CD8-positive, alpha-beta memory T cell (primary cell): ENCODE measurements at regions not wholly inside any gene's neighbourhood (a gene's known extent, or its start where the extent isn't known, plus 50 kb on each side); places are given as distances from the start of the nearest gene placed in this dataset.

ENCODE experiments used
- CTCF ChIA-PET: fragments of 350-600 bp; sonication (Branson Sonifier 250); formaldehyde crosslinking; loops from one replicate; lab custom pipeline; 2021; ENCODE audit warnings: antibody characterized with exemption; lab: Charles Lee
- POLR2A ChIA-PET: fragments of 350-600 bp; sonication (Branson Sonifier 250); formaldehyde crosslinking; loops from one replicate; lab custom pipeline; 2021; ENCODE audit warnings: antibody characterized with exemption; lab: Charles Lee
- DNase-seq, 5 donors: peaks; one replicate each; pipeline versions ENCODE4 v3.0.0 to v3.0.0-alpha.2; 2020 to 2022; ENCODE audit warnings: mixed read lengths in 1 of 5
- H3K27ac ChIP-seq: one replicate; pipeline ENCODE4 v1.7.0; 2013; ENCODE audit warnings: low read depth, mild to moderate bottlenecking, low read length, moderate library complexity
- H3K27me3 ChIP-seq: 2 replicates; pipeline ENCODE4 v1.7.0; 2013; ENCODE audit warnings: low read length, mild to moderate bottlenecking; ENCODE audit not compliant: insufficient read depth, poor library complexity, severe bottlenecking
- H3K36me3 ChIP-seq: 2 replicates; pipeline ENCODE4 v1.7.0; 2013; ENCODE audit warnings: mild to moderate bottlenecking, low read length, moderate library complexity; ENCODE audit not compliant: insufficient read depth
- H3K4me1 ChIP-seq: 2 replicates; pipeline ENCODE4 v1.7.0; 2013; ENCODE audit warnings: mild to moderate bottlenecking, low read length, moderate library complexity; ENCODE audit not compliant: insufficient read depth
- H3K4me3 ChIP-seq: 2 replicates; pipeline ENCODE4 v1.7.0; 2013; ENCODE audit warnings: mild to moderate bottlenecking, low read length
- H3K9me3 ChIP-seq: 2 replicates; pipeline ENCODE4 v1.7.0; 2013; ENCODE audit warnings: mild to moderate bottlenecking, low read length
- H3K27ac Mint-ChIP-seq, 8 donors: one replicate each; pipeline ENCODE4 v1.8.0; 2020 to 2021; ENCODE audit warnings: mixed read lengths in 8 of 8, mild to moderate bottlenecking in 6 of 8, inconsistent platforms in 3 of 8, moderate library complexity in 3 of 8
- H3K27me3 Mint-ChIP-seq, 2 donors: one replicate each; pipeline ENCODE4 v1.8.0; 2020 to 2021; ENCODE audit warnings: mixed read lengths in 2 of 2, mild to moderate bottlenecking in 1 of 2, moderate library complexity in 1 of 2
- H3K36me3 Mint-ChIP-seq, 3 donors: one replicate each; pipeline ENCODE4 v1.8.0; 2020 to 2021; ENCODE audit warnings: mixed read lengths in 3 of 3, inconsistent platforms in 1 of 3, mild to moderate bottlenecking in 1 of 3
- H3K4me1 Mint-ChIP-seq, 3 donors: one replicate each; pipeline ENCODE4 v1.8.0; 2020 to 2021; ENCODE audit warnings: mixed read lengths in 3 of 3, inconsistent platforms in 1 of 3, mild to moderate bottlenecking in 1 of 3
- H3K4me3 Mint-ChIP-seq, 7 donors: one replicate each; pipeline ENCODE4 v1.8.0; 2020 to 2021; ENCODE audit warnings: mixed read lengths in 7 of 7, mild to moderate bottlenecking in 6 of 7, moderate library complexity in 4 of 7, inconsistent platforms in 2 of 7
- H3K9me3 Mint-ChIP-seq, 5 donors: one replicate each; pipeline ENCODE4 v1.8.0; 2020 to 2022; ENCODE audit warnings: mixed read lengths in 5 of 5, mild to moderate bottlenecking in 3 of 5, moderate library complexity in 2 of 5, inconsistent platforms in 1 of 5

GRCh38 chr3:15977090-15977489, 179.3 kb upstream of the ANKRD28 start:
- H3K4me1 ChIP-seq, result no peaks in the 10 kb centered on the region
- no peaks in the 10 kb centered on the region for H3K9me3 ChIP-seq
- ChIA-PET POLR2A (no interaction called here), CTCF (no interaction called here)
- H3K27me3 ChIP-seq, result no peaks in the 10 kb centered on the region
- no peak overlapping the region for H3K4me3 Mint-ChIP-seq
- DNase-seq, result no peak
- no peak overlapping the region for H3K4me3 ChIP-seq
- H3K27ac Mint-ChIP-seq, result no peak overlapping the region
- H3K4me1 Mint-ChIP-seq, result no peaks in the 10 kb centered on the region
- H3K27me3 Mint-ChIP-seq, result peaks cover 5 to 6% of the 10 kb centered on the region in 2 donors
- H3K36me3 ChIP-seq, result no peaks in the 10 kb centered on the region
- H3K36me3 Mint-ChIP-seq, result no peaks in the 10 kb centered on the region
- H3K27ac ChIP-seq, result no peak overlapping the region
- no peaks in the 10 kb centered on the region for H3K9me3 Mint-ChIP-seq

- no peak overlapping the region for H3K4me3 ChIP-seq
- no peaks in the 10 kb centered on the region for H3K9me3 ChIP-seq
- POLR2A ChIA-PET, result no interaction called here
- H3K27me3 Mint-ChIP-seq, result peaks cover 5 to 6% of the 10 kb centered on the region in 2 donors
- H3K27me3 ChIP-seq, result no peaks in the 10 kb centered on the region
- no peak overlapping the region for H3K27ac ChIP-seq
- H3K4me1 Mint-ChIP-seq, result no peaks in the 10 kb centered on the region
- no peak overlapping the region for H3K4me3 Mint-ChIP-seq
- no peaks in the 10 kb centered on the region for H3K4me1 ChIP-seq
- no peaks in the 10 kb centered on the region for H3K36me3 ChIP-seq
- no peak overlapping the region for H3K27ac Mint-ChIP-seq
- H3K36me3 Mint-ChIP-seq, result no peaks in the 10 kb centered on the region
- no peaks in the 10 kb centered on the region for H3K9me3 Mint-ChIP-seq
- CTCF ChIA-PET, result no interaction called here
- DNase-seq, result no peak
Measured at GRCh38 chr3:15977598-15978232, 179.9 kb upstream of the ANKRD28 start.

GRCh38 chr3:15978801-15979200, 181.0 kb upstream of the ANKRD28 start:
- Mint-ChIP-seq H3K36me3 (no peaks in the 10 kb centered on the region), H3K4me3 (no peak overlapping the region), H3K27ac (no peak overlapping the region), H3K4me1 (no peaks in the 10 kb centered on the region), H3K27me3 (peaks cover 5 to 6% of the 10 kb centered on the region in 2 donors), H3K9me3 (no peaks in the 10 kb centered on the region)
- ChIA-PET POLR2A (no interaction called here), CTCF (interaction anchor here (1.0 kb wide), 1 partner anchor 232 kb away, joined by 3 read pairs; no protein-coding TSS in a partner anchor)
- H3K9me3 ChIP-seq, result no peaks in the 10 kb centered on the region
- no peaks in the 10 kb centered on the region for H3K36me3 ChIP-seq
- no peaks in the 10 kb centered on the region for H3K27me3 ChIP-seq
- no peaks in the 10 kb centered on the region for H3K4me1 ChIP-seq
- no peak overlapping the region for H3K27ac ChIP-seq
- DNase-seq, result no peak
- H3K4me3 ChIP-seq, result no peak overlapping the region

DNA sequence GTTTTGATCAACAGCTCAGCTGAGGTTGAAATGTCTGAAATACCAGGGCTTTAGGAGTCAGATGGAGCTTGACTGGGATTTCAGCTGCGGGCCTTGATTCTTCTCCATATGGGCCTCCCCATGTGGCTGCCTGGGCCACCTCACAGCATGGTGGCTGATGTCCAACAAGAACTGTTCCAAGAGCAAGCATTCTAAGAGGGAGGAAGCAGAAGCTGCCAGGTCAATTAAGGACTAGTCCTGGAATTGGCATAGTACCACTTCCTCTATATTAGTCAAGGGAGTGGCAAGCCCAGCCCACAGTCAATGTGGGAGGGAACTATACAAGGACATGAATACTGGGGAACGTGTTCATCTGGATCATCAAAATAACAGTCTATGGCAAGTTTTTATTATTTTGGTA, 181.7 kb upstream of the ANKRD28 start:
- no peaks in the 10 kb centered on the region for H3K4me1 ChIP-seq
- no peak for DNase-seq
- CTCF ChIA-PET, result interaction anchor here (1.0 kb wide), 1 partner anchor 231 kb away, joined by 3 read pairs; no protein-coding TSS in a partner anchor
- H3K36me3 Mint-ChIP-seq, result no peaks in the 10 kb centered on the region
- POLR2A ChIA-PET, result no interaction called here
- peaks cover 2 to 5% of the 10 kb centered on the region in 2 donors for H3K27me3 Mint-ChIP-seq
- no peak overlapping the region for H3K27ac Mint-ChIP-seq
- no peak overlapping the region for H3K4me3 Mint-ChIP-seq
- no peaks in the 10 kb centered on the region for H3K27me3 ChIP-seq
- H3K36me3 ChIP-seq, result no peaks in the 10 kb centered on the region
- H3K27ac ChIP-seq, result no peak overlapping the region
- no peaks in the 10 kb centered on the region for H3K9me3 Mint-ChIP-seq
- H3K4me1 Mint-ChIP-seq, result no peaks in the 10 kb centered on the region
- no peak overlapping the region for H3K4me3 ChIP-seq
- H3K9me3 ChIP-seq, result no peaks in the 10 kb centered on the region

DNA sequence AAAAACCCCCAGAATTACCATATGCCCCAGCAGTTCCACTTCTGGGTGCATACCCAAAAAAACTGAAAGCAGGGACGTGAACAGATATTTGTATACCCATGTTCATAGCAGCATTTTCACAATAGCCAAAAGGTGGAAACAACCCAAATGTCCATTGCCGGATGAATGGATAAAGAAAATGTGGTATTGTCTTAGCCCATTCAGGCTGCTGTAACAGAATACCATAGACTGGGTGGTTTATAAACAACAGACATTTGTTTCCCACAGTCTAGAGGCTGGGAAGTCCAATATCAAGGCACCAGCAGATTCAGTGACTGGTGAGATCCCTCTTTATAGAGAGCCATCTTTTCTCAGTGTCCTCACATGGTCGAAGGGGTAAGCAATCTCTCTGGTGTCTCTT, 182.1 kb upstream of the ANKRD28 start:
- no peaks in the 10 kb centered on the region for H3K9me3 ChIP-seq
- H3K27ac ChIP-seq, result no peak overlapping the region
- Mint-ChIP-seq H3K27ac (no peak overlapping the region), H3K9me3 (no peaks in the 10 kb centered on the region), H3K36me3 (no peaks in the 10 kb centered on the region), H3K4me3 (no peak overlapping the region), H3K4me1 (no peaks in the 10 kb centered on the region), H3K27me3 (peaks cover 2 to 5% of the 10 kb centered on the region in 2 donors)
- H3K27me3 ChIP-seq, result no peaks in the 10 kb centered on the region
- no peak for DNase-seq
- CTCF ChIA-PET, result no interaction called here
- H3K4me3 ChIP-seq, result no peak overlapping the region
- H3K36me3 ChIP-seq, result no peaks in the 10 kb centered on the region
- POLR2A ChIA-PET, result no interaction called here
- H3K4me1 ChIP-seq, result no peaks in the 10 kb centered on the region

- H3K9me3 Mint-ChIP-seq, result peaks cover 0 to 6% (median under 1%) of the 10 kb centered on the region in 5 donors
- H3K36me3 Mint-ChIP-seq, result peaks cover 0 to 8% (median 0%) of the 10 kb centered on the region in 3 donors
- ChIA-PET CTCF (no interaction called here), POLR2A (no interaction called here)
- no peak overlapping the region for H3K4me3 Mint-ChIP-seq
- H3K4me3 ChIP-seq, result no peak overlapping the region
- H3K27ac ChIP-seq, result no peak overlapping the region
- DNase-seq, result no peak
- no peaks in the 10 kb centered on the region for H3K27me3 ChIP-seq
- H3K4me1 ChIP-seq, result no peaks in the 10 kb centered on the region
- no peaks in the 10 kb centered on the region for H3K4me1 Mint-ChIP-seq
- H3K27ac Mint-ChIP-seq, result no peak overlapping the region
- no peaks in the 10 kb centered on the region for H3K36me3 ChIP-seq
- H3K27me3 Mint-ChIP-seq, result peaks cover 2 to 8% of the 10 kb centered on the region in 2 donors
- H3K9me3 ChIP-seq, result no peaks in the 10 kb centered on the region
Measured at GRCh38 chr3:15982243-15982642, 184.5 kb upstream of the ANKRD28 start.

GRCh38 chr3:15982667-15983196, 185.0 kb upstream of the ANKRD28 start:
- Histone ChIP-seq H3K9me3 (no peaks in the 10 kb centered on the region), H3K4me3 (no peak overlapping the region), H3K36me3 (no peaks in the 10 kb centered on the region), H3K27me3 (no peaks in the 10 kb centered on the region), H3K4me1 (no peaks in the 10 kb centered on the region), H3K27ac (no peak overlapping the region)
- ChIA-PET CTCF (no interaction called here), POLR2A (no interaction called here)
- Mint-ChIP-seq H3K4me1 (no peaks in the 10 kb centered on the region), H3K9me3 (peaks cover 0 to 9% (median 3%) of the 10 kb centered on the region in 5 donors), H3K36me3 (peaks cover 0 to 12% (median 0%) of the 10 kb centered on the region in 3 donors), H3K27ac (no peak overlapping the region), H3K27me3 (peaks cover 2 to 13% of the 10 kb centered on the region in 2 donors), H3K4me3 (no peak overlapping the region)
- DNase-seq, result no peak

DNA sequence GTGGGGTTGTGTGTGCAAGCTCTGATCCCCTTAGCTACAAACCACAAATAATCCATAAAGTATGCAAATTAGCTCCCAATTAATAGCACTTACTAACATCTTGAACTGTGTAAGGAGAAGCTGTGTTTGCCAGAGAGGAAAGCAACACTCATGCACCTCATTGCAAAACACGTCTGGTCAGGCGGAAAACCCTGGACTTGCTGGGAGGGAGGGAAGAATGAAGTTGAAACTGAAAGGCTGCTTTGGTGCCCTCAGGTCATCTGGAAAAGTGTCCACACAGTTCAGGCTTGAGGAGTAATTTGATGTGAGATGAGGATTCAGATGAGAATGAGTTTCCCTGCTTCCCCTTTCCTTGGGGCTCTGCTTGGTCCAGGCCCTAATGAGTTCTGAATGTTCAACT, 185.5 kb upstream of the ANKRD28 start:
- H3K36me3 Mint-ChIP-seq, result peaks cover 0 to 12% (median 0%) of the 10 kb centered on the region in 3 donors
- H3K4me3 Mint-ChIP-seq, result no peak overlapping the region
- CTCF ChIA-PET, result no interaction called here
- H3K9me3 Mint-ChIP-seq, result peaks cover 0 to 9% (median 3%) of the 10 kb centered on the region in 5 donors
- H3K27me3 Mint-ChIP-seq, result peaks cover 2 to 15% of the 10 kb centered on the region in 2 donors
- POLR2A ChIA-PET, result no interaction called here
- H3K27ac Mint-ChIP-seq, result no peak overlapping the region
- no peaks in the 10 kb centered on the region for H3K27me3 ChIP-seq
- H3K4me1 Mint-ChIP-seq, result no peaks in the 10 kb centered on the region
- H3K36me3 ChIP-seq, result no peaks in the 10 kb centered on the region
- H3K4me3 ChIP-seq, result no peak overlapping the region
- no peak for DNase-seq
- no peaks in the 10 kb centered on the region for H3K4me1 ChIP-seq
- no peak overlapping the region for H3K27ac ChIP-seq
- H3K9me3 ChIP-seq, result no peaks in the 10 kb centered on the region
